H9 (cell line): ENCODE measurements at regions not wholly inside any gene's neighbourhood (a gene's known extent, or its start where the extent isn't known, plus 50 kb on each side); places are given as distances from the start of the nearest gene placed in this dataset.

Experiments
- DNase-seq: peaks from one replicate; pipeline ENCODE4 v3.0.0-alpha.2; 2017
- H2AFZ ChIP-seq: one replicate; pipeline ENCODE4 v1.6.1; 2013; ENCODE audit warnings: mild to moderate bottlenecking, low read length, control low read depth, moderate library complexity
- H2AK5ac ChIP-seq: 2 replicates; pipeline ENCODE4 v1.6.1; 2013; ENCODE audit warnings: low read length, control low read depth, mixed read lengths; ENCODE audit not compliant: insufficient read length
- H2BK120ac ChIP-seq: one replicate; pipeline ENCODE4 v1.6.1; 2013; ENCODE audit warnings: low read depth, mild to moderate bottlenecking, low read length, control low read depth, inconsistent platforms; ENCODE audit not compliant: poor library complexity, severe bottlenecking
- H2BK12ac ChIP-seq: 2 replicates; pipeline ENCODE4 v1.6.1; 2013; ENCODE audit warnings: low read length, control low read depth, mixed read lengths, low read depth; ENCODE audit not compliant: insufficient read length
- H2BK15ac ChIP-seq: 2 replicates; pipeline ENCODE4 v1.6.1; 2013; ENCODE audit warnings: low read depth, low read length, control low read depth
- H2BK20ac ChIP-seq: one replicate; pipeline ENCODE4 v1.6.1; 2013; ENCODE audit warnings: low read depth, mild to moderate bottlenecking, low read length, control low read depth, inconsistent platforms; ENCODE audit not compliant: poor library complexity, severe bottlenecking
- H2BK5ac ChIP-seq: 2 replicates; pipeline ENCODE4 v1.6.1; 2013; ENCODE audit warnings: low read length, control low read depth, mixed read lengths; ENCODE audit not compliant: insufficient read length
- H3K14ac ChIP-seq: 2 replicates; pipeline ENCODE4 v1.6.1; 2013; ENCODE audit warnings: low read length, control low read depth; ENCODE audit not compliant: insufficient read depth
- H3K18ac ChIP-seq: 2 replicates; pipeline ENCODE4 v1.6.1; 2013; ENCODE audit warnings: low read depth, mild to moderate bottlenecking, mixed read lengths, low read length, control low read depth; ENCODE audit not compliant: insufficient read length
- H3K23ac ChIP-seq: 2 replicates; pipeline ENCODE4 v1.6.1; 2013; ENCODE audit warnings: low read length, control low read depth, mixed read lengths, low read depth; ENCODE audit not compliant: insufficient read length
- H3K23me2 ChIP-seq: 2 replicates; pipeline ENCODE4 v1.6.1; 2013; ENCODE audit warnings: low read depth, mild to moderate bottlenecking, mixed read lengths, low read length, control low read depth; ENCODE audit not compliant: insufficient read length, poor library complexity, severe bottlenecking
- H3K27ac ChIP-seq: 2 replicates; pipeline ENCODE4 v1.5.1; 2013; ENCODE audit warnings: low read length, control low read depth, mixed read lengths, low read depth; ENCODE audit not compliant: insufficient read length
- H3K27me3 ChIP-seq: 2 replicates; pipeline ENCODE4 v1.6.1; 2013; ENCODE audit warnings: low read length, control low read depth, inconsistent platforms; ENCODE audit not compliant: insufficient read depth
- H3K4ac ChIP-seq: 2 replicates; pipeline ENCODE4 v1.6.1; 2013; ENCODE audit warnings: low read depth, mild to moderate bottlenecking, control low read depth, inconsistent platforms, low read length, moderate library complexity
- H3K4me1 ChIP-seq: 2 replicates; pipeline ENCODE4 v1.6.1; 2013; ENCODE audit warnings: low read length, control low read depth, inconsistent platforms; ENCODE audit not compliant: insufficient read depth
- H3K4me2 ChIP-seq: 2 replicates; pipeline ENCODE4 v1.6.1; 2013; ENCODE audit warnings: low read length, control low read depth, mixed read lengths; ENCODE audit not compliant: insufficient read length, insufficient read depth
- H3K56ac ChIP-seq: 2 replicates; pipeline ENCODE4 v1.6.1; 2013; ENCODE audit warnings: low read depth, mild to moderate bottlenecking, mixed read lengths, low read length, control low read depth; ENCODE audit not compliant: insufficient read length
- H3K79me1 ChIP-seq: 2 replicates; pipeline ENCODE4 v1.6.1; 2013; ENCODE audit warnings: low read depth, mild to moderate bottlenecking, moderate library complexity, low read length, control low read depth, inconsistent platforms; ENCODE audit not compliant: insufficient read depth, poor library complexity, severe bottlenecking
- H3K79me2 ChIP-seq: 2 replicates; pipeline ENCODE4 v1.6.1; 2013; ENCODE audit warnings: low read length, control low read depth, inconsistent platforms; ENCODE audit not compliant: insufficient read depth
- H3K9ac ChIP-seq: 2 replicates; pipeline ENCODE4 v1.6.1; 2013; ENCODE audit warnings: low read length, control low read depth, mixed read lengths; ENCODE audit not compliant: insufficient read length; ENCODE audit errors: extremely low read depth
- H3K9me3 ChIP-seq: one replicate; pipeline ENCODE4 v1.6.1; 2013; ENCODE audit warnings: low read depth, low read length, inconsistent platforms; ENCODE audit not compliant: control insufficient read depth
- H3T11ph ChIP-seq: one replicate; pipeline ENCODE4 v1.6.1; 2013; ENCODE audit warnings: mild to moderate bottlenecking, low read length, control low read depth, inconsistent platforms
- H4K20me1 ChIP-seq: one replicate; pipeline ENCODE4 v1.6.1; 2013; ENCODE audit not compliant: control insufficient read depth, insufficient read length, insufficient read depth
- H4K5ac ChIP-seq: 2 replicates; pipeline ENCODE4 v1.6.1; 2013; ENCODE audit warnings: low read depth, mild to moderate bottlenecking, mixed read lengths, low read length, control low read depth; ENCODE audit not compliant: insufficient read length
- H4K8ac ChIP-seq: replicated peaks from 2 replicates; pipeline ENCODE4 v1.6.1; 2013; ENCODE audit warnings: low read length, control low read depth, mixed read lengths, low read depth; ENCODE audit not compliant: insufficient read length
- H4K91ac ChIP-seq: 2 replicates; pipeline ENCODE4 v1.6.1; 2013; ENCODE audit warnings: low read depth, mild to moderate bottlenecking, moderate library complexity, mixed read lengths, low read length, control low read depth; ENCODE audit not compliant: insufficient read length
- H3K27ac Mint-ChIP-seq, 3 experiments: 2 replicates in 2 of 3; 3 replicates in 1 of 3; pipeline ENCODE4 v1.8.0; 2020 to 2021; ENCODE audit warnings: mixed read lengths in 3 of 3, mild to moderate bottlenecking in 1 of 3, moderate library complexity in 1 of 3
- H3K27me3 Mint-ChIP-seq: 2 replicates; pipeline ENCODE4 v1.8.0; 2021; ENCODE audit warnings: low read depth, mild to moderate bottlenecking, moderate library complexity, mixed read lengths
- H3K36me3 Mint-ChIP-seq, 3 experiments: 2 replicates in 2 of 3; 3 replicates in 1 of 3; pipeline ENCODE4 v1.8.0; 2020 to 2021; ENCODE audit warnings: low read depth in 3 of 3, mixed read lengths in 3 of 3; ENCODE audit not compliant: insufficient read depth in 1 of 3
- H3K4me1 Mint-ChIP-seq, 2 experiments: 2 replicates each; pipeline ENCODE4 v1.8.0; 2020; ENCODE audit warnings: mixed read lengths in 2 of 2
- H3K4me3 Mint-ChIP-seq, 2 experiments: 2 replicates in 1 of 2; 3 replicates in 1 of 2; pipeline ENCODE4 v1.8.0; 2020 to 2021; ENCODE audit warnings: mild to moderate bottlenecking in 2 of 2, mixed read lengths in 2 of 2, moderate library complexity in 1 of 2
- H3K9me3 Mint-ChIP-seq, 2 experiments: 2 replicates in 1 of 2; 3 replicates in 1 of 2; pipeline ENCODE4 v1.8.0; 2020; ENCODE audit warnings: mild to moderate bottlenecking in 2 of 2, mixed read lengths in 2 of 2, moderate library complexity in 1 of 2
- CTCF ChIP-seq: fragments of 200-600 bp; sonication (generic); conservative IDR thresholded peaks from 3 replicates; pipeline ENCODE4 v1.8.0; 2021; ENCODE audit warnings: antibody characterized with exemption, mild to moderate bottlenecking
- WGBS: extraction: QIAGEN DNeasy Blood & Tissue Kit; methylation state at CpG from one replicate; pipeline ENCODE4 v1.1.7; 2013; ENCODE audit warnings: missing lambda C conversion rate, low lambda C conversion rate, mixed read lengths; ENCODE audit not compliant: insufficient read length; ENCODE audit errors: extremely low coverage; 5-methylcytosine and 5-hydroxymethylcytosine counted together

DNA sequence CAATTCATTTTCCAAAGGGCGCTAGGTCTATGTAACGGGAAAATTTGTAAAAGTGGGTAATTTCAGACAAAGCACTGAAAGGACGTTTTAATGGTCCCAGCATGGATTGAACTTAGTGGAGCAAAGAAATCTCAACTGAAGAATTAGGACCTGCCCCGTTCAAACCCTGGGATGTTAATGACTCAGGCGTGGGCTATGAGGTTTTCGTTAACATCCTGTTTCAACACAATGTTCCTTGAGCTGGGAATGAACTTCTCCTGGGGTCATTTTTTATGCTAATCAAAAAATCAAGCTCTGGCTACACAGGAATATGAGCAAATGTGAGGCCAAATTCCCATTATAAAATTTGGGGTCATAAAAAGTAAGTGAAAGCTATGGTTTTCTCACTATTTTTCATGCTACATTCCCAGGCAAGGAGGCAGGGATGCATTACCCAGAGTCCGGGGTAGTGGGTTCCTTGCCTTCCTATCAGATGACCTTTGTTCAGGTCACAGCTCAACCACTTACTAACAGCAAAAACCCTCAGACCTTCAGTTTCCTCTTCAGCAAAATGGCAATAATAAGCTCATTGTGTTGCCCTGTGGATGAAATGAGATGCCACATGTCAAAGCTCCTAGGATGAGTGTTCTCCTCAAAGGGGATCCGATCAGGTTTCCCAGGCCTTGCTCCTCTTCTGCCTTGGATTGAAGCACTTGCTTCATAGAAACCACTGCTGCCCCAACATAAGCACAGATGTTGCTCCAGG is 271.4 kb downstream of the ARRDC4 start:
- no peak overlapping the region for H2BK20ac ChIP-seq
- no peak overlapping the region for H4K8ac ChIP-seq
- Mint-ChIP-seq H3K27ac (no peak overlapping the region), H3K27me3 (peaks cover 8% of the 10 kb centered on the region), H3K4me1 (no peaks in the 10 kb centered on the region), H3K36me3 (no peaks in the 10 kb centered on the region), H3K9me3 (0 out of 5 replicates have a peak, but pooled peaks cover 0 to 2% of the 10 kb centered on the region in 2 experiments), H3K4me3 (no peak overlapping the region)
- no peak overlapping the region for H2AK5ac ChIP-seq
- H3K27me3 ChIP-seq = no peaks in the 10 kb centered on the region
- H3T11ph ChIP-seq = no peak overlapping the region
- no peak overlapping the region for H3K18ac ChIP-seq
- H3K79me2 ChIP-seq = no peaks in the 10 kb centered on the region
- H3K14ac ChIP-seq = no peak overlapping the region
- H3K4me1 ChIP-seq = no peaks in the 10 kb centered on the region
- no peak overlapping the region for H4K91ac ChIP-seq
- TF ChIP-seq CTCF = no peak
- H4K20me1 ChIP-seq = no peaks in the 10 kb centered on the region
- H2BK120ac ChIP-seq = no peak overlapping the region
- H2BK5ac ChIP-seq = no peak overlapping the region
- no peak overlapping the region for H3K56ac ChIP-seq
- no peak overlapping the region for H4K5ac ChIP-seq
- H3K9me3 ChIP-seq = no peaks in the 10 kb centered on the region
- no peak for DNase-seq
- H2BK12ac ChIP-seq = no peak overlapping the region
- no peak overlapping the region for H3K4ac ChIP-seq
- no peak overlapping the region for H2AFZ ChIP-seq
- H3K27ac ChIP-seq = no peak overlapping the region
- WGBS = no CpG with 5 or more reads among the region's 8 CpGs
- H2BK15ac ChIP-seq = no peak overlapping the region
- H3K9ac ChIP-seq = no peak overlapping the region
- no peaks in the 10 kb centered on the region for H3K79me1 ChIP-seq
- no peak overlapping the region for H3K23ac ChIP-seq
- no peak overlapping the region for H3K4me2 ChIP-seq
- no peaks in the 10 kb centered on the region for H3K23me2 ChIP-seq
